MCF 10A (cell line): ENCODE measurements at regions not wholly inside any gene's neighbourhood (a gene's known extent, or its start where the extent isn't known, plus 50 kb on each side); places are given as distances from the start of the nearest gene placed in this dataset.

Experiments
- BruUV-seq: library from RNA; stranded (reverse); fragments of 400-500 nt; replicated peaks from 2 replicates; lab custom pipeline; 2021; lab: Mats Ljungman, UMichigan
- CTCF ChIA-PET: fragments of 300-600 bp; sonication (Branson Sonifier 250); formaldehyde crosslinking; extraction: SDS; loops from one replicate; lab custom pipeline; 2021; ENCODE audit warnings: antibody characterized with exemption, inconsistent platforms; lab: Yijun Ruan, JAX
- POLR2A ChIA-PET: fragments of 300-600, 350-650 bp; sonication (Branson Sonifier 250); formaldehyde crosslinking; extraction: SDS; loops from one replicate; lab custom pipeline; 2020; ENCODE audit warnings: antibody characterized with exemption, inconsistent platforms; lab: Yijun Ruan, JAX
- DNase-seq: peaks from one replicate; pipeline ENCODE4 v3.0.0-alpha.2; 2018; ENCODE audit not compliant: unreplicated experiment
- H3K27ac Mint-ChIP-seq: one replicate; pipeline ENCODE4 v1.8.0; 2022; ENCODE audit warnings: mild to moderate bottlenecking, low read depth, mixed read lengths; ENCODE audit not compliant: unreplicated experiment
- H3K27me3 Mint-ChIP-seq: one replicate; pipeline ENCODE4 v1.8.0; 2022; ENCODE audit warnings: mixed read lengths; ENCODE audit not compliant: insufficient read depth, unreplicated experiment
- H3K36me3 Mint-ChIP-seq: one replicate; pipeline ENCODE4 v1.8.0; 2022; ENCODE audit warnings: mild to moderate bottlenecking, moderate library complexity, mixed read lengths; ENCODE audit not compliant: insufficient read depth, unreplicated experiment
- H3K4me1 Mint-ChIP-seq: one replicate; pipeline ENCODE4 v1.8.0; 2022; ENCODE audit warnings: mixed read lengths; ENCODE audit not compliant: insufficient read depth, unreplicated experiment
- H3K4me3 Mint-ChIP-seq: one replicate; pipeline ENCODE4 v1.8.0; 2022; ENCODE audit warnings: mild to moderate bottlenecking, moderate library complexity, mixed read lengths; ENCODE audit not compliant: unreplicated experiment
- H3K9me3 Mint-ChIP-seq: one replicate; pipeline ENCODE4 v1.8.0; 2022; ENCODE audit warnings: mixed read lengths; ENCODE audit not compliant: unreplicated experiment
- intact Hi-C: fragments of 100-400 bp; cut with micrococcal nuclease; formaldehyde crosslinking; loops from 2 replicates; pipeline ENCODE4 v1.14.1; 2022
- TF ChIP-seq, protein P1 (sequence below): fragments of 200-600 bp; IDR thresholded peaks from one replicate; pipeline ENCODE4 v1.8.0; 2022; ENCODE audit warnings: antibody characterized with exemption, mild to moderate bottlenecking; ENCODE audit not compliant: unreplicated experiment

DNA sequence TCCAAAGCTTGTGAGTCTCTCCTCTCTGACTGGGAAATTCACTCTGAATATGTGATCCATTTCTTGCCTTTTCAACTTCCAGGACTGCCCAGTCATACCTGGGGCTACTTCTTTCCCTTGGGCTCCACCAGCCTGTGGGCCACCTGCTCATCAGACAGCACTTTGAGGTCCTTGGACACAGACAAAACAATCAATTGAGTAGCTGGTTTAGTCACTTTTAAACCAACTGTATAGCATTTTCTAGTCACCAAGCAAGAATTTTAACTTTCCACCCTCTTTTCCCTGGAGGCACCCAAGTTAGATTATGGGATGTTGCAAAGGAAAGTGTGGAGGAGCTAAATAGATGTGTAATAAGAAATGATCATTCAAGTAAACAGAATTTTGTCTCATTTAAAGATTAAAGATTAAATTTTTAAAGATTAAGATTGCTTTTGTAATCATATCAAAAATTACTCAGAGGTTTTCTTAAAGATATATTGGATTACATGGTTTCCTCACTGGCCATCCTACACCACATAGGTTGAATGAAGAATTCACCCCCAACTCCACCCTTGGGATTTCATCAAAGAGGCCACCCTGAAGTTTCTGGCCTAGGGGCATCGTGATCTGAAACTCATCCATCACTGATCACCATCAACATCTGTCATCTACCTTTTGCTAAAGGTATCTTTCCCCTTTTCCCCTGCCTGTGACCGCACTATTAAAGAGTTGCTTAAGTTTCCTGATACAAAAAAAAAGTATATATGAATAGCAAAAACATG is 219.2 kb upstream of the NR5A2 start:
- no peak overlapping the region for H3K4me3 Mint-ChIP-seq
- H3K27me3 Mint-ChIP-seq, result no peaks in the 10 kb centered on the region
- H3K27ac Mint-ChIP-seq, result no peak overlapping the region
- H3K9me3 Mint-ChIP-seq, result no peaks in the 10 kb centered on the region
- POLR2A ChIA-PET, result interaction anchor here (0.6 to 1.1 kb wide), 2 partner anchors 17 to 100 kb away, joined by 3 read pairs; no protein-coding TSS in a partner anchor
- no peak for DNase-seq
- no peaks in the 10 kb centered on the region for H3K36me3 Mint-ChIP-seq
- TF ChIP-seq, protein P1, sequence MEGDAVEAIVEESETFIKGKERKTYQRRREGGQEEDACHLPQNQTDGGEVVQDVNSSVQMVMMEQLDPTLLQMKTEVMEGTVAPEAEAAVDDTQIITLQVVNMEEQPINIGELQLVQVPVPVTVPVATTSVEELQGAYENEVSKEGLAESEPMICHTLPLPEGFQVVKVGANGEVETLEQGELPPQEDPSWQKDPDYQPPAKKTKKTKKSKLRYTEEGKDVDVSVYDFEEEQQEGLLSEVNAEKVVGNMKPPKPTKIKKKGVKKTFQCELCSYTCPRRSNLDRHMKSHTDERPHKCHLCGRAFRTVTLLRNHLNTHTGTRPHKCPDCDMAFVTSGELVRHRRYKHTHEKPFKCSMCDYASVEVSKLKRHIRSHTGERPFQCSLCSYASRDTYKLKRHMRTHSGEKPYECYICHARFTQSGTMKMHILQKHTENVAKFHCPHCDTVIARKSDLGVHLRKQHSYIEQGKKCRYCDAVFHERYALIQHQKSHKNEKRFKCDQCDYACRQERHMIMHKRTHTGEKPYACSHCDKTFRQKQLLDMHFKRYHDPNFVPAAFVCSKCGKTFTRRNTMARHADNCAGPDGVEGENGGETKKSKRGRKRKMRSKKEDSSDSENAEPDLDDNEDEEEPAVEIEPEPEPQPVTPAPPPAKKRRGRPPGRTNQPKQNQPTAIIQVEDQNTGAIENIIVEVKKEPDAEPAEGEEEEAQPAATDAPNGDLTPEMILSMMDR, result no peak
- BruUV-seq, result no TSS peak
- intact Hi-C loops, result no loop called here
- CTCF ChIA-PET, result no interaction called here
- no peaks in the 10 kb centered on the region for H3K4me1 Mint-ChIP-seq

GRCh38 chr1:199809311-199809710 is 218.2 kb upstream of the NR5A2 start:
- no TSS peak for BruUV-seq
- Mint-ChIP-seq H3K27me3 (no peaks in the 10 kb centered on the region), H3K36me3 (no peaks in the 10 kb centered on the region), H3K27ac (no peak overlapping the region), H3K4me3 (no peak overlapping the region), H3K9me3 (no peaks in the 10 kb centered on the region), H3K4me1 (no peaks in the 10 kb centered on the region)
- intact Hi-C loops, result no loop called here
- ChIA-PET CTCF (interaction anchor here (1.3 kb wide), 1 partner anchor 125 kb away, joined by 4 read pairs; no protein-coding TSS in a partner anchor), POLR2A (interaction anchor here (0.6 to 1.1 kb wide), 3 partner anchors 11 to 18 kb away, joined by 3 to 5 read pairs (median 3); no protein-coding TSS in a partner anchor)
- no peak for DNase-seq
- TF ChIP-seq, protein P1, result no peak

DNA sequence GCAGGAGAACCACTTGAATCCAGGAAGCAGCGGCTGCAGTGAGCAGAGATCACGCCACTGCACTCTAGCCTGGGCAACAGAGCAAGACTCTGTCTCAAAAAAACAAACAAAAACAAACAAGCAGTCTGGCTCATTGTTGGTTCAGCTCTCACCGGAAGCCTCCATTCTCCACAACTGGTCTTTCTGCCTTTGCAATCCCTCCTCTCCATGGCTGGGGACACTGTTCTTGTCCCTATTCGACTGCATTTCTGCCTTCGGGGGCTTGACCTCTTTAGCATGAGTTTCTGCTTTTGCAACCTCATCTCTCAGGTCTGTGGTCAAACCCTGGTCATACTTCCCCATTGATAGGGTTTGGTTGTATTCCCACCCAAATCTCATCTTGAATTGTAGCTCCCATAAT is 216.3 kb upstream of the NR5A2 start:
- H3K4me1 Mint-ChIP-seq, result no peaks in the 10 kb centered on the region
- H3K27ac Mint-ChIP-seq, result no peak overlapping the region
- H3K36me3 Mint-ChIP-seq, result no peaks in the 10 kb centered on the region
- BruUV-seq, result no TSS peak
- intact Hi-C loops, result no loop called here
- TF ChIP-seq, protein P1, result no peak
- no peak overlapping the region for H3K4me3 Mint-ChIP-seq
- no peaks in the 10 kb centered on the region for H3K27me3 Mint-ChIP-seq
- POLR2A ChIA-PET, result no interaction called here
- no peak for DNase-seq
- CTCF ChIA-PET, result no interaction called here
- no peaks in the 10 kb centered on the region for H3K9me3 Mint-ChIP-seq

DNA sequence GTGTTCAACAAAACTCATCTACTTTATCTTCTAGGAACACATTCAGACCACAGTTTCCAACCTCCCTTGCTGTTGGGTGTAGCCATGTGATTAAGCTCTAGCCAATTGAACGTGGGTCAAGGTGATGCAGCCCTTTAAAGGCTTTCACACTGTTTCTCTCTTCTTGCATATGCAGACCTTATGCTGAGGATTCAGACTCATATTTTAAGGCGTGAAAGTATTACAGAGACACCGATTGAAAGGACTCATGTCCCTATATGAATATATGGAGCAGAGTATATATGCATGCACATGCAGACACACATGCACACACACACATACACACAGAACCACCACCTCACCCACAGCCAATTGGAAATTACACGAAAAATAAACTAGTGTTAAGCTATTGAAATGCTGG is 214.3 kb upstream of the NR5A2 start:
- intact Hi-C loops, result no loop called here
- POLR2A ChIA-PET, result interaction anchor here (0.7 to 2.1 kb wide), 4 partner anchors 19 to 901 kb away, joined by 3 to 8 read pairs (median 4); no protein-coding TSS in a partner anchor
- Mint-ChIP-seq H3K4me3 (no peak overlapping the region), H3K36me3 (no peaks in the 10 kb centered on the region), H3K9me3 (no peaks in the 10 kb centered on the region), H3K4me1 (no peaks in the 10 kb centered on the region), H3K27ac (no peak overlapping the region), H3K27me3 (no peaks in the 10 kb centered on the region)
- TF ChIP-seq, protein P1, result no peak
- DNase-seq, result no peak
- CTCF ChIA-PET, result interaction anchor here (0.6 to 0.9 kb wide), 2 partner anchors 13 to 115 kb away, joined by 3 read pairs; no protein-coding TSS in a partner anchor
- BruUV-seq, result no TSS peak
